ES-I3 (cell line): ENCODE measurements at regions not wholly inside any gene's neighbourhood (a gene's known extent, or its start where the extent isn't known, plus 50 kb on each side); places are given as distances from the start of the nearest gene placed in this dataset.

Source experiments
- H3K36me3 ChIP-seq: 2 replicates; pipeline ENCODE4 v1.6.1; 2013; ENCODE audit warnings: mild to moderate bottlenecking, low read length, control low read depth, moderate library complexity; ENCODE audit not compliant: insufficient read depth
- H3K4me1 ChIP-seq: 2 replicates; pipeline ENCODE4 v1.6.1; 2013; ENCODE audit warnings: mild to moderate bottlenecking, control low read depth, low read length; ENCODE audit not compliant: insufficient read depth
- H3K9ac ChIP-seq: 2 replicates; pipeline ENCODE4 v1.6.1; 2013; ENCODE audit warnings: low read depth, mild to moderate bottlenecking, low read length, moderate library complexity
- H3K9me3 ChIP-seq: 2 replicates; pipeline ENCODE4 v1.6.1; 2013; ENCODE audit warnings: mild to moderate bottlenecking, low read length, moderate library complexity; ENCODE audit not compliant: control insufficient read depth, insufficient read depth

- Histone ChIP-seq H3K9me3 (no peaks in the 10 kb centered on the region), H3K36me3 (no peaks in the 10 kb centered on the region), H3K4me1 (no peaks in the 10 kb centered on the region), H3K9ac (no peak overlapping the region)
These were observed 1453.3 kb downstream of the PCDH18 start for GRCh38 chr4:136078976-136079375.

GRCh38 chr4:136056748-136057147 is 1475.5 kb downstream of the PCDH18 start:
- Histone ChIP-seq H3K9ac (no peak overlapping the region), H3K9me3 (no peaks in the 10 kb centered on the region), H3K36me3 (no peaks in the 10 kb centered on the region), H3K4me1 (no peaks in the 10 kb centered on the region)

GRCh38 chr4:136055360-136055759 is 1476.9 kb downstream of the PCDH18 start:
- Histone ChIP-seq H3K36me3 (no peaks in the 10 kb centered on the region), H3K4me1 (no peaks in the 10 kb centered on the region), H3K9me3 (no peaks in the 10 kb centered on the region), H3K9ac (no peak overlapping the region)

- Histone ChIP-seq H3K9ac (no peak overlapping the region), H3K9me3 (peaks cover 4% of the 10 kb centered on the region; the same call in 1 of the 2 replicates), H3K4me1 (no peaks in the 10 kb centered on the region), H3K36me3 (no peaks in the 10 kb centered on the region)
These were observed 1495.5 kb downstream of the PCDH18 start for GRCh38 chr4:136036744-136037143.

GRCh38 chr4:136032391-136032790 is 1499.9 kb downstream of the PCDH18 start:
- Histone ChIP-seq H3K9ac (no peak overlapping the region), H3K4me1 (no peaks in the 10 kb centered on the region), H3K9me3 (peaks cover 4% of the 10 kb centered on the region; the same call in 1 of the 2 replicates), H3K36me3 (no peaks in the 10 kb centered on the region)

GRCh38 chr4:136025540-136025939 is 1506.8 kb downstream of the PCDH18 start:
- Histone ChIP-seq H3K4me1 (peaks cover 4% of the 10 kb centered on the region; the same call in 1 of the 2 replicates), H3K9ac (no peak overlapping the region), H3K9me3 (no peaks in the 10 kb centered on the region), H3K36me3 (no peaks in the 10 kb centered on the region)

- H3K9me3 ChIP-seq: no peaks in the 10 kb centered on the region
- peaks cover 2% of the 10 kb centered on the region; the same call in 1 of the 2 replicates for H3K4me1 ChIP-seq
- no peak overlapping the region for H3K9ac ChIP-seq
- no peaks in the 10 kb centered on the region for H3K36me3 ChIP-seq
These were observed 1514.7 kb downstream of the PCDH18 start for GRCh38 chr4:136017556-136017955.

- H3K9me3 ChIP-seq: peaks cover 10% of the 10 kb centered on the region; the same call in 1 of the 2 replicates
- no peak overlapping the region for H3K9ac ChIP-seq
- peaks cover 6% of the 10 kb centered on the region; the same call in 1 of the 2 replicates for H3K4me1 ChIP-seq
- H3K36me3 ChIP-seq: 0 out of 2 replicates have a peak, but pooled peaks cover 4% of the 10 kb centered on the region
These were observed 1520.1 kb downstream of the PCDH18 start for GRCh38 chr4:136012220-136012619.

GRCh38 chr4:136009258-136009832 is 1522.9 kb downstream of the PCDH18 start:
- Histone ChIP-seq H3K36me3 (0 out of 2 replicates have a peak, but pooled peaks cover 4% of the 10 kb centered on the region), H3K9me3 (peaks cover 10% of the 10 kb centered on the region; the same call in 1 of the 2 replicates), H3K4me1 (peaks cover 6% of the 10 kb centered on the region; the same call in 1 of the 2 replicates), H3K9ac (no peak overlapping the region)

GRCh38 chr4:136007991-136008390 is 1524.3 kb downstream of the PCDH18 start:
- Histone ChIP-seq H3K36me3 (0 out of 2 replicates have a peak, but pooled peaks cover 4% of the 10 kb centered on the region), H3K4me1 (peaks cover 6% of the 10 kb centered on the region; the same call in 1 of the 2 replicates), H3K9me3 (peaks cover 10% of the 10 kb centered on the region; the same call in 1 of the 2 replicates), H3K9ac (no peak overlapping the region)

- Histone ChIP-seq H3K9me3 (no peaks in the 10 kb centered on the region), H3K9ac (no peak overlapping the region), H3K4me1 (no peaks in the 10 kb centered on the region), H3K36me3 (no peaks in the 10 kb centered on the region)
These were observed 1530.0 kb downstream of the PCDH18 start for GRCh38 chr4:136002316-136002715.

GRCh38 chr4:136001791-136002190 is 1530.5 kb downstream of the PCDH18 start:
- H3K9ac ChIP-seq: no peak overlapping the region
- no peaks in the 10 kb centered on the region for H3K4me1 ChIP-seq
- no peaks in the 10 kb centered on the region for H3K9me3 ChIP-seq
- no peaks in the 10 kb centered on the region for H3K36me3 ChIP-seq

- H3K9me3 ChIP-seq: no peaks in the 10 kb centered on the region
- no peaks in the 10 kb centered on the region for H3K36me3 ChIP-seq
- no peaks in the 10 kb centered on the region for H3K4me1 ChIP-seq
- H3K9ac ChIP-seq: no peak overlapping the region
These were observed 1532.0 kb downstream of the PCDH18 start for GRCh38 chr4:136000246-136000645.

GRCh38 chr4:135994360-135994759 is 1537.9 kb downstream of the PCDH18 start:
- Histone ChIP-seq H3K9me3 (no peaks in the 10 kb centered on the region), H3K36me3 (no peaks in the 10 kb centered on the region), H3K9ac (no peak overlapping the region), H3K4me1 (no peaks in the 10 kb centered on the region)

- Histone ChIP-seq H3K9ac (no peak overlapping the region), H3K36me3 (no peaks in the 10 kb centered on the region), H3K4me1 (no peaks in the 10 kb centered on the region), H3K9me3 (no peaks in the 10 kb centered on the region)
These were observed 1555.4 kb downstream of the PCDH18 start for GRCh38 chr4:135976860-135977259.
